Endothelial cell (in vitro differentiated cells): ENCODE measurements at regions not wholly inside any gene's neighbourhood (a gene's known extent, or its start where the extent isn't known, plus 50 kb on each side); places are given as distances from the start of the nearest gene placed in this dataset.
"Not testable (repeated sequence)": the region's sequence is repeated elsewhere in the genome, so short reads cannot be mapped to it uniquely, and the experiment has no call there.

Experiments
- DNase-seq: peaks from one replicate; pipeline ENCODE4 v3.0.0; 2021; ENCODE audit warnings: low spot score
- H3K27ac Mint-ChIP-seq: one replicate; pipeline ENCODE4 v1.8.0; 2021; ENCODE audit warnings: mixed read lengths, inconsistent platforms; ENCODE audit not compliant: unreplicated experiment
- H3K27me3 Mint-ChIP-seq: one replicate; pipeline ENCODE4 v1.8.0; 2021; ENCODE audit warnings: mild to moderate bottlenecking, moderate library complexity, mixed read lengths, inconsistent platforms; ENCODE audit not compliant: unreplicated experiment
- H3K36me3 Mint-ChIP-seq: one replicate; pipeline ENCODE4 v1.8.0; 2021; ENCODE audit warnings: mild to moderate bottlenecking, low read depth, mixed read lengths, inconsistent platforms; ENCODE audit not compliant: unreplicated experiment
- H3K4me1 Mint-ChIP-seq: one replicate; pipeline ENCODE4 v1.8.0; 2021; ENCODE audit warnings: mild to moderate bottlenecking, mixed read lengths, inconsistent platforms; ENCODE audit not compliant: unreplicated experiment
- H3K4me3 Mint-ChIP-seq: one replicate; pipeline ENCODE4 v1.8.0; 2021; ENCODE audit warnings: mild to moderate bottlenecking, mixed read lengths, inconsistent platforms; ENCODE audit not compliant: unreplicated experiment
- H3K9me3 Mint-ChIP-seq: one replicate; pipeline ENCODE4 v1.8.0; 2021; ENCODE audit warnings: mixed read lengths, inconsistent platforms; ENCODE audit not compliant: unreplicated experiment
- CTCF ChIP-seq: fragments of 200-600 bp; sonication (generic); IDR thresholded peaks from one replicate; pipeline ENCODE4 v1.5.0; 2021; ENCODE audit warnings: antibody characterized with exemption; ENCODE audit not compliant: unreplicated experiment

DNA sequence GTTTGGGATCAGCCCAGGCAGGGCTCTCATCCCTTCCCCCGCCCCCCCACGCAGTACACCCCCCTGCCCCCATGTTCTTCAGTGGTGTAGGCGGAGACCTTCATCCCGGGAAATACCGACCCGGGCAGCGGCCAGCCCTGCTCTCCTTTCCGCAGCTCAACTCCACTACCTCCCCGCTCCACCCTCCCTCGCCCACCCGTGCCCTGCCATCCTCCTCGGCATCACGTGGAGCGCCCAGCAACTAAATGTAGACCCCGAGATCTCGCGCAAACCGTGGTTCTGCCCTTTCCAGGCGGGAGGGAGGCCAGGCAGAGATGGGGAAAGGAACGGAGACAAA, 1932.2 kb upstream of the DEFB115 start:
- DNase-seq, result no peak
- Mint-ChIP-seq H3K4me3 (no peak overlapping the region), H3K9me3 (peaks cover 43% of the 10 kb centered on the region), H3K36me3 (peaks cover 28% of the 10 kb centered on the region), H3K27ac (no peak overlapping the region), H3K4me1 (peaks cover 8% of the 10 kb centered on the region), H3K27me3 (peaks cover 24% of the 10 kb centered on the region)
- TF ChIP-seq CTCF, result no peak

- Mint-ChIP-seq H3K9me3 (peaks cover 48% of the 10 kb centered on the region), H3K36me3 (peaks cover 31% of the 10 kb centered on the region), H3K27me3 (peaks cover 27% of the 10 kb centered on the region)
- not testable (repeated sequence) for DNase-seq, H3K27ac Mint-ChIP-seq, H3K4me1 Mint-ChIP-seq, H3K4me3 Mint-ChIP-seq
Observed at GRCh38 chr20:29325781-29326180, 1931.7 kb upstream of the DEFB115 start.

GRCh38 chr20:29326376-29327070, 1930.9 kb upstream of the DEFB115 start:
- H3K27me3 Mint-ChIP-seq, result peaks cover 27% of the 10 kb centered on the region
- H3K4me1 Mint-ChIP-seq, result peaks cover 8% of the 10 kb centered on the region
- peaks cover 53% of the 10 kb centered on the region for H3K9me3 Mint-ChIP-seq
- H3K36me3 Mint-ChIP-seq, result peaks cover 31% of the 10 kb centered on the region
- DNase-seq, result no peak
- TF ChIP-seq CTCF, result no peak
- no peak overlapping the region for H3K27ac Mint-ChIP-seq
- peak overlapping the region; percentile 32 for H3K4me3 Mint-ChIP-seq

DNA sequence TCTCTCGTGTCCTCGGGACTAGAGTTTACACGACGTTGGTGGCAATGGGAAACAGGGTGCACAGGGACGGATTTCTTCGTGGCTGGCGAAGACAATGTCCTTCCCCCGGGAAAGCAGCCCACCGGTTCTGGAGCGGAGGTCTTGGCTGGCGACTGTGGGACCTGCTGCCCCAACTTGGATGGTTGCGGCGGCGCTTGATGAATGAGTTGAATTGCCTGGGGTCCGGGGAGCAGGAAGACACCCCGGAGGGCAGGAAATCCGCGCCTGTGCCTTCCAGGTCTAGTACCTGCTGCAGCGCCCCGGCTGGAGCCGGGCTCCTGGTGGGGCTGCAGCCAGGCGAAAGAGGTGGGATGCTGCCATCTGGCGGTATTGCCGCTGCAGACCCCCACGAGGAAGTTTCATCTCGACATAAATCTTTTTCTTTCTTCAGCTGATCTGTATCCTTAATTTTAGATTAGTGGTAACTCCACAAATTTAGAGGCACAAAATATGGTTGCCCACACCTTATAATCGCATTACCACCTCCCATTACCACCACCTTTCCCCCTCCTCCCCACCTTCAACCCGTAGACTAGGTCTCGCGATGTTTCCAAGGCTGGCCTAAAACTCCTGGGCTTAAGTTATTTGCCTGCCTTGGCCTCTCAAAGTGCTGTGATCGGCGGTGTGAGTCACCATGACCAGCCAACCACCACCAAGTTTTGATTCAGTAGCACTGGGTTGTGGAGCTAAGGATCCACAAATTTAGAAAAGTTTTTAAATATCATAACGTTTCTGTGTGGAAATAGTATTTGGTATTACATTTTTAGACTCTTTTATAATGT, 1929.7 kb upstream of the DEFB115 start:
- Mint-ChIP-seq H3K27me3 (peaks cover 28% of the 10 kb centered on the region), H3K27ac (peak overlapping the region; percentile 10), H3K9me3 (peaks cover 63% of the 10 kb centered on the region), H3K4me3 (peak overlapping the region; percentile 32), H3K36me3 (peaks cover 33% of the 10 kb centered on the region)
- not testable (repeated sequence) for H3K4me1 Mint-ChIP-seq
- peak; percentile 65 for DNase-seq
- peak; percentile 57 for TF ChIP-seq CTCF

DNA sequence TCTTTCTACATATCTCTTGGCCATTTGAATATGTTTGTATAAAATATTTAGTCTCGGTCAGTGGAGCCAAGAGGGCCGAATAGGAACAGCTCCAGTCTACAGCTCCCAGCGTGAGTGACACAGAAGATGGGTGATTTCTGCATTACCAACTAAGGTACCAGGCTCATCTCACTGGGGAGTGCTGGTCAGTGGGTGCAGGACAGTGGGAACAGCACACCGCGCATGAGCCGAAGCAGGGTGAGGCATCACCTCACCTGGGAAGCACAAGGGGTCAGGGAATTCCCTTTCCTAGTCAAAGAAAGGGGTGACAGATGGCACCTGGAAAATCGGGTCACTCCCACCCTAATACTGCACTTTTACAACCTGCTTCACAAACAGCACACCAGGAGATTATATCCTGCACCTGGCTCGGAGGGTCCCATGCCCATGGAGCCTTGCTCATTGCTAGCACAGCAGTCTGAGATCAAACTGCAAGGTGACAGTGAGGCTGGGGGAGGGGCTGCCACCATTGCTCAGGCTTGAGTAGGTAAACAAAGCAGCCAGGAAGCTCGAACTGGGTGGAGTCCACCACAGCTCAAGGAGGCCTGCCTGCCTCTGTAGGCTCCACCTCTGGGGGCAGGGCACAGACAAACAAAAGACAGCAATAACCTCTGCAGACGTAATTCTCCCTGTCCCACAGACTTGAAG, 1926.9 kb upstream of the DEFB115 start:
- Mint-ChIP-seq H3K4me3 (peak overlapping the region; percentile 52), H3K27me3 (peaks cover 27% of the 10 kb centered on the region), H3K36me3 (peaks cover 31% of the 10 kb centered on the region), H3K9me3 (peaks cover 81% of the 10 kb centered on the region)
- H3K4me1 Mint-ChIP-seq, DNase-seq, H3K27ac Mint-ChIP-seq: not testable (repeated sequence)
